HepG2 (cell line): ENCODE measurements at regions not wholly inside any gene's neighbourhood (a gene's known extent, or its start where the extent isn't known, plus 50 kb on each side); places are given as distances from the start of the nearest gene placed in this dataset.
A peak's percentile ranks its signal among the peaks of the same experiment; 100 is the strongest.

ENCODE experiments used
- ATAC-seq: fragments of 200-7000 bp; cut with Tn5 transposase; 3 replicates; pipeline ENCODE4 v1.9.1; 2020; ENCODE audit warnings: mild to moderate bottlenecking, moderate library complexity
- BruUV-seq: library from RNA; stranded (reverse); fragments of 400-500 nt; replicated peaks from 2 replicates; lab custom pipeline; 2021; lab: Mats Ljungman, UMichigan
- CTCF ChIA-PET: fragments of 300-600 bp; formaldehyde crosslinking; extraction: SDS; loops from one replicate; lab custom pipeline; 2021; ENCODE audit warnings: low total read pairs, inconsistent platforms, low intra/inter-chr PET ratio; lab: Yijun Ruan, JAX
- POLR2A ChIA-PET: fragments of 350-600 bp; sonication (Branson Sonifier 250); formaldehyde crosslinking; loops from one replicate; lab custom pipeline; 2020; ENCODE audit warnings: antibody characterized with exemption, inconsistent platforms; lab: Yijun Ruan, JAX
- DNase-seq: peaks from one replicate; pipeline ENCODE4 v3.0.0-alpha.2; 2015; ENCODE audit warnings: low spot score
- FAIRE-seq: peaks from 3 replicates; lab custom pipeline; 2011; peaks lifted over from hg19 to GRCh38; lab: Jason Lieb, UNC
- H2AFZ ChIP-seq: one replicate; pipeline ENCODE4 v1.6.1; 2011; ENCODE audit warnings: low read length, inconsistent platforms
- H3K27ac ChIP-seq: fragments of 300-600 bp; 3 replicates; pipeline ENCODE4 v1.8.0; 2011; ENCODE audit warnings: mixed run types, mild to moderate bottlenecking, mixed read lengths, low read length, inconsistent platforms; ENCODE audit not compliant: insufficient read depth; ENCODE audit errors: extremely low read length
- H3K27me3 ChIP-seq, 2 experiments: fragments of 200-600 bp in 1 of 2; 2 replicates in 1 of 2; 3 replicates in 1 of 2; pipeline versions ENCODE4 v1.6.0 to v1.8.0; 2011; ENCODE audit warnings: low read length in 2 of 2, mild to moderate bottlenecking in 2 of 2, moderate library complexity in 2 of 2, inconsistent platforms in 1 of 2; ENCODE audit not compliant: insufficient read depth in 2 of 2, control insufficient read depth in 1 of 2
- H3K36me3 ChIP-seq, 2 experiments: fragments of 200-600 bp in 1 of 2; replicated peaks in 1 of 2; 2 replicates in 1 of 2; 3 replicates in 1 of 2; pipeline versions ENCODE4 v1.5.1 to v1.8.0; 2011; ENCODE audit warnings: low read length in 2 of 2, inconsistent platforms in 1 of 2; ENCODE audit not compliant: insufficient read depth in 2 of 2, control insufficient read depth in 1 of 2
- H3K4me1 ChIP-seq: 2 replicates; pipeline ENCODE4 v1.5.1; 2012; ENCODE audit warnings: low read length, inconsistent platforms; ENCODE audit not compliant: insufficient read depth
- H3K4me2 ChIP-seq: 2 replicates; pipeline ENCODE4 v1.6.0; 2011; ENCODE audit warnings: low read depth, low read length, inconsistent platforms
- H3K4me3 ChIP-seq, 3 experiments: fragments of 200-600 bp in 1 of 3; sonication (generic), shearing (Covaris generic) in 1 of 3; replicated peaks in 1 of 3; 2 replicates each; pipeline ENCODE4 v1.5.1; 2011 to 2016; ENCODE audit warnings: low read length in 3 of 3, inconsistent platforms in 2 of 3, low read depth in 2 of 3, mild to moderate bottlenecking in 2 of 3, control low read depth in 1 of 3, mixed read lengths in 1 of 3; ENCODE audit not compliant: insufficient read depth in 1 of 3
- H3K79me2 ChIP-seq: one replicate; pipeline ENCODE4 v1.6.1; 2011; ENCODE audit warnings: low read length, inconsistent platforms; ENCODE audit not compliant: insufficient read depth
- H3K9ac ChIP-seq: 2 replicates; pipeline ENCODE4 v1.6.0; 2011; ENCODE audit warnings: mild to moderate bottlenecking, low read depth, low read length, inconsistent platforms; ENCODE audit not compliant: insufficient read depth
- H3K9me3 ChIP-seq: 2 replicates; pipeline ENCODE4 v1.5.1; 2012; ENCODE audit warnings: mild to moderate bottlenecking, low read length
- H4K20me1 ChIP-seq: 2 replicates; pipeline ENCODE4 v1.6.0; 2011; ENCODE audit warnings: inconsistent platforms, mild to moderate bottlenecking, low read length, moderate library complexity; ENCODE audit not compliant: insufficient read depth
- TERF1 ChIP-seq: sonication (generic); formaldehyde crosslinking; IDR thresholded peaks from 2 replicates; pipeline ENCODE4 v1.8.0; 2022; ENCODE audit warnings: mild to moderate bottlenecking, missing genetic modification reagents, moderate library complexity
- ZNF687 ChIP-seq: sonication (generic); formaldehyde crosslinking; IDR thresholded peaks from 2 replicates; pipeline ENCODE4 v1.5.1; 2020; ENCODE audit warnings: mild to moderate bottlenecking, missing genetic modification reagents, moderate library complexity
- ZNF737 ChIP-seq: sonication (generic); formaldehyde crosslinking; IDR thresholded peaks from 2 replicates; pipeline ENCODE4 v1.5.0; 2020; ENCODE audit warnings: missing genetic modification reagents, mild to moderate bottlenecking, borderline replicate concordance
- WGBS: methylation state at CpG from one replicate; pipeline ENCODE4 v1.1.6; 2017; ENCODE audit warnings: low lambda C conversion rate; 5-methylcytosine and 5-hydroxymethylcytosine counted together
- in situ Hi-C: cut with HindIII; loops from 2 replicates; pipeline ENCODE4 v1.10.0; 2017; ENCODE audit warnings: low pct_unique_long_range_greater_than_20kb; ENCODE audit not compliant: extremely low pct_ligation_motif_present
- intact Hi-C: fragments of 100-400 bp; cut with micrococcal nuclease; formaldehyde crosslinking; loops from one replicate; pipeline ENCODE4 v1.10.0; 2022; ENCODE audit not compliant: unreplicated experiment

- no peak overlapping the region for H3K27ac ChIP-seq
- no peak for ATAC-seq
- H3K9me3 ChIP-seq = no peaks in the 10 kb centered on the region
- FAIRE-seq = no peak
- H4K20me1 ChIP-seq = no peaks in the 10 kb centered on the region
- H3K27me3 ChIP-seq = no peaks in the 10 kb centered on the region
- TF ChIP-seq TERF1 = no peak
- 0 out of 2 replicates have a peak, but pooled peaks have one; percentile 12 for TF ChIP-seq ZNF687
- TF ChIP-seq ZNF737 (CRISPR knock-in tag) = 0 out of 2 replicates have a peak, but pooled peaks have one; percentile 12
- no peaks in the 10 kb centered on the region for H3K79me2 ChIP-seq
- peak overlapping the region; percentile 60 for H2AFZ ChIP-seq
- intact Hi-C loops (no loop called here), in situ Hi-C loops (no loop called here)
- no TSS peak for BruUV-seq
- peaks cover 65% of the 10 kb centered on the region for H3K4me1 ChIP-seq
- WGBS = 100% methylated on average over 3 of the region's 3 CpGs
- ChIA-PET CTCF (no interaction called here), POLR2A (no interaction called here)
- no peak for DNase-seq
- H3K4me3 ChIP-seq = no peak overlapping the region
- no peaks in the 10 kb centered on the region for H3K36me3 ChIP-seq
- H3K4me2 ChIP-seq = no peak overlapping the region
- no peak overlapping the region for H3K9ac ChIP-seq
Observed at GRCh38 chr5:6902094-6902493, 188.9 kb downstream of the TENT4A start.
